ENCODE measurements at regions not wholly inside any gene's neighbourhood (a gene's known extent, or its start where the extent isn't known, plus 50 kb on each side); places are given as distances from the start of the nearest gene placed in this dataset.

GRCh38 chr6:164308339-164308738 is 893.8 kb downstream of the QKI start:
- H2AK5ac ChIP-seq (ENCODE audit: insufficient read length, low read length) = no peak overlapping the region
- no peaks in the 10 kb centered on the region for H3K9me3 ChIP-seq (ENCODE audit: control insufficient read depth, low read depth, low read length)
- no peaks in the 10 kb centered on the region for H4K20me1 ChIP-seq (ENCODE audit: control insufficient read depth, insufficient read depth, insufficient read length)
- TF ChIP-seq CTCF (conservative IDR thresholded peaks at IDR 0.05) = no peak
- no peak overlapping the region for H3K27ac Mint-ChIP-seq
- H2BK20ac ChIP-seq (ENCODE audit: low read depth, low read length, poor library complexity, severe bottlenecking) = no peak overlapping the region
- no peak overlapping the region for H4K91ac ChIP-seq (ENCODE audit: insufficient read length, low read depth, low read length)
- no peak overlapping the region for H3K27ac ChIP-seq (ENCODE audit: insufficient read length, low read depth, low read length)
- no peak overlapping the region for H2BK12ac ChIP-seq (ENCODE audit: insufficient read length, low read depth, low read length)
- no peak overlapping the region for H3T11ph ChIP-seq (ENCODE audit: low read length)
- H4K8ac ChIP-seq (replicated peaks; ENCODE audit: insufficient read length, low read depth, low read length) = no peak overlapping the region
- H2BK5ac ChIP-seq (ENCODE audit: insufficient read length, low read length) = no peak overlapping the region
- no peak overlapping the region for H3K14ac ChIP-seq (ENCODE audit: insufficient read depth, low read length)
- H3K4me3 Mint-ChIP-seq = no peak overlapping the region
- no peak for DNase-seq
- no peak overlapping the region for H4K5ac ChIP-seq (ENCODE audit: insufficient read length, low read depth, low read length)
- no peak overlapping the region for H3K4me2 ChIP-seq (ENCODE audit: insufficient read depth, insufficient read length, low read length)
- no peaks in the 10 kb centered on the region for H3K79me2 ChIP-seq (ENCODE audit: insufficient read depth, low read length)
- H3K9ac ChIP-seq (ENCODE audit: extremely low read depth, insufficient read length, low read length) = no peak overlapping the region
- no peak overlapping the region for H2AFZ ChIP-seq (ENCODE audit: low read length)
- H3K9me3 Mint-ChIP-seq = peaks cover 8 to 15% of the 10 kb centered on the region in 2 experiments; a peak in 4 of 5 replicates
- H3K79me1 ChIP-seq (ENCODE audit: insufficient read depth, low read depth, low read length, poor library complexity, severe bottlenecking) = no peaks in the 10 kb centered on the region
- H3K4me1 Mint-ChIP-seq = no peaks in the 10 kb centered on the region
- no peaks in the 10 kb centered on the region; the same call in 1 of the 2 replicates for H3K4me1 ChIP-seq (ENCODE audit: insufficient read depth, low read length)
- no peak overlapping the region for H3K4ac ChIP-seq (ENCODE audit: low read depth, low read length)
- H3K27me3 ChIP-seq (ENCODE audit: insufficient read depth, low read length) = no peaks in the 10 kb centered on the region
- H3K23me2 ChIP-seq (ENCODE audit: insufficient read length, low read depth, low read length, poor library complexity, severe bottlenecking) = no peaks in the 10 kb centered on the region
- H3K18ac ChIP-seq (ENCODE audit: insufficient read length, low read depth, low read length) = no peak overlapping the region
- no peak overlapping the region for H3K23ac ChIP-seq (ENCODE audit: insufficient read length, low read depth, low read length)
- H3K27me3 Mint-ChIP-seq (ENCODE audit: low read depth) = no peaks in the 10 kb centered on the region
- no peak overlapping the region for H3K56ac ChIP-seq (ENCODE audit: insufficient read length, low read depth, low read length)
- H2BK120ac ChIP-seq (ENCODE audit: low read depth, low read length, poor library complexity, severe bottlenecking) = no peak overlapping the region
- H2BK15ac ChIP-seq (ENCODE audit: low read depth, low read length) = no peak overlapping the region
- peaks cover 0 to 21% (median 5%) of the 10 kb centered on the region in 3 experiments; a peak in 4 of 7 replicates for H3K36me3 Mint-ChIP-seq (ENCODE audit: insufficient read depth in 1 of 3, low read depth in 3 of 3)

All from H9 (cell line).